Peyer's patch (tissue), 4 donors: ENCODE measurements at regions not wholly inside any gene's neighbourhood (a gene's known extent, or its start where the extent isn't known, plus 50 kb on each side); places are given as distances from the start of the nearest gene placed in this dataset.

Experiments
- POLR2A ChIP-seq, 2 donors: fragments of 450-650 bp; IDR thresholded peaks; one replicate each; pipeline ENCODE4 v1.5.1; 2017; ENCODE audit warnings: antibody characterized with exemption in 2 of 2, mild to moderate bottlenecking in 2 of 2, moderate library complexity in 2 of 2
- TF ChIP-seq, protein P1 (sequence below), 6 experiments: fragments of 450-650 bp in 4 of 6; fragments of 200-600 bp in 2 of 6; sonication (generic) in 1 of 6; IDR thresholded peaks; one replicate each; pipeline ENCODE4 v1.5.1; 2017 to 2019; ENCODE audit warnings: antibody characterized with exemption in 6 of 6, mild to moderate bottlenecking in 3 of 6, moderate library complexity in 1 of 6

DNA sequence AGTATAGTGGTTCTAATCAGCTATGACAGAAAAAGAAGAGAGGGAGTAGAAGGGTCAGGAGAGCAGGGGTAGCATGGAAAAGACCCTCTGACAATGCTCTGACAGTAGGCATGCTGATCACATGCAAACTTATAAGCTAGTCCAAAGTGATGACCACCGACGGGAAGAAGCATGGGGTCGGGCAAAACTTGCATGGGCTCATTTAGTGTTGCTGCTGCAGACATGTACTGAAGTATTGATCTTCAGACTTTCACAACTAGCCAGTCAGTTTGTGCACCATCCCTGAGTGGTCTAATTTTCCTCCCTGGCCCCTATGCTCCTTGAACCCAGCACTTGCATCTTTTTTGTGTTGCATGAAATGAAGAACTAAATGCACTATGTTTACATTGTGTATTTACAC, 225.4 kb downstream of the SYK start:
- TF ChIP-seq, protein P1, sequence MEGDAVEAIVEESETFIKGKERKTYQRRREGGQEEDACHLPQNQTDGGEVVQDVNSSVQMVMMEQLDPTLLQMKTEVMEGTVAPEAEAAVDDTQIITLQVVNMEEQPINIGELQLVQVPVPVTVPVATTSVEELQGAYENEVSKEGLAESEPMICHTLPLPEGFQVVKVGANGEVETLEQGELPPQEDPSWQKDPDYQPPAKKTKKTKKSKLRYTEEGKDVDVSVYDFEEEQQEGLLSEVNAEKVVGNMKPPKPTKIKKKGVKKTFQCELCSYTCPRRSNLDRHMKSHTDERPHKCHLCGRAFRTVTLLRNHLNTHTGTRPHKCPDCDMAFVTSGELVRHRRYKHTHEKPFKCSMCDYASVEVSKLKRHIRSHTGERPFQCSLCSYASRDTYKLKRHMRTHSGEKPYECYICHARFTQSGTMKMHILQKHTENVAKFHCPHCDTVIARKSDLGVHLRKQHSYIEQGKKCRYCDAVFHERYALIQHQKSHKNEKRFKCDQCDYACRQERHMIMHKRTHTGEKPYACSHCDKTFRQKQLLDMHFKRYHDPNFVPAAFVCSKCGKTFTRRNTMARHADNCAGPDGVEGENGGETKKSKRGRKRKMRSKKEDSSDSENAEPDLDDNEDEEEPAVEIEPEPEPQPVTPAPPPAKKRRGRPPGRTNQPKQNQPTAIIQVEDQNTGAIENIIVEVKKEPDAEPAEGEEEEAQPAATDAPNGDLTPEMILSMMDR (IDR thresholded peaks at IDR 0.05), result no peak
- no peak for TF ChIP-seq POLR2A (IDR thresholded peaks at IDR 0.05)
